Subcutaneous abdominal adipose tissue (tissue), 5 donors: ENCODE measurements at regions not wholly inside any gene's neighbourhood (a gene's known extent, or its start where the extent isn't known, plus 50 kb on each side); places are given as distances from the start of the nearest gene placed in this dataset.
"Not testable (repeated sequence)": the region's sequence is repeated elsewhere in the genome, so short reads cannot be mapped to it uniquely, and the experiment has no call there.

Source experiments
- H3K27ac ChIP-seq: one replicate; pipeline ENCODE4 v1.7.0; 2013; ENCODE audit warnings: low read depth, mild to moderate bottlenecking, inconsistent platforms, low read length, moderate library complexity
- H3K27me3 ChIP-seq, 5 donors: one replicate each; pipeline ENCODE4 v1.7.0; 2013; ENCODE audit warnings: low read length in 5 of 5, inconsistent platforms in 1 of 5; ENCODE audit not compliant: control insufficient read depth in 5 of 5, insufficient read depth in 4 of 5
- H3K36me3 ChIP-seq, 5 donors: one replicate each; pipeline ENCODE4 v1.7.0; 2013; ENCODE audit warnings: low read length in 5 of 5; ENCODE audit not compliant: control insufficient read depth in 5 of 5, insufficient read depth in 5 of 5
- H3K4me1 ChIP-seq, 5 donors: one replicate each; pipeline ENCODE4 v1.7.0; 2013; ENCODE audit warnings: low read length in 5 of 5, mild to moderate bottlenecking in 3 of 5, moderate library complexity in 1 of 5; ENCODE audit not compliant: control insufficient read depth in 5 of 5, insufficient read depth in 5 of 5
- H3K4me3 ChIP-seq, 5 donors: one replicate each; pipeline ENCODE4 v1.7.0; 2013; ENCODE audit warnings: low read length in 5 of 5, low read depth in 1 of 5
- H3K9ac ChIP-seq, 5 donors: one replicate each; pipeline ENCODE4 v1.7.0; 2013; ENCODE audit warnings: low read length in 5 of 5, mild to moderate bottlenecking in 4 of 5, moderate library complexity in 3 of 5
- H3K9me3 ChIP-seq, 5 donors: one replicate each; pipeline ENCODE4 v1.7.0; 2013; ENCODE audit warnings: low read length in 5 of 5; ENCODE audit not compliant: control insufficient read depth in 5 of 5
- donor health status: healthy.
- donor health status: healthy.
- donor health status: healthy.
- donor health status: healthy.
- donor health status: healthy.

- Histone ChIP-seq H3K9me3 (no peaks in the 10 kb centered on the region), H3K27ac (no peak overlapping the region)
Measured at GRCh38 chr1:93763704-93764365, 82.2 kb upstream of the BCAR3 start.

DNA sequence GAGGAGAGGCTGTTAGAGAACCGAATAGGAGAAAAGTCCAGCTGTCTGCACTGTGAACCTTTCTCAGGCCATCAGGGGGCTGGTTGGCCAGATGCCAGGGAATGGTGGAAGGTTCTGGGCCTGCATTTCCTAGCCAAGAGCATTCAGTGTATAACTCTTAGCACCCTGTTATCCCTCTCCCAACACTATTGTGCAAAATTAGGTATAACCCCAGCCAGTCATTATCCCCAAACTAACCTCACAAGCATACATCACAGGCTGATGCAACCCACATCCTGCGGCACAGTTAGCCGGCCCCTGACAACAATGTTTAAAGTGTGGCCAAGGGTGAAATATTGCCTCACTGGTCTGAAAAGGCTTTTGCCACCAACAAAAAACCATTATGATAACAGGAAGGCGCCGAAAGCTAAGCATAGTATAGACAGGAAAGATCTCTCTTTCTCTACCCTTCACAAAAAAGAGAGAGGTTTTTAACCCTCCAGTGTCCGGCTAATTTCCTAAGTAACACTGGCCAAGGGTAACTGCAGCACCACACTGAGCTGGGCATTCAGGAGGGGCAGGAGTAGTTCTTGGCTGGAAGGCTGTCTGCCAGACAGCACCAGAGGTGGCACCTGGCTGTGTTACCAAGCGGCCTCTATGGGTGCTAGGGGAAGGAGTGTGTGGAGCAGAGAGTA lies 77.3 kb upstream of the BCAR3 start:
- Histone ChIP-seq H3K4me3 (peak overlapping the region in 1 of 5 donors; percentile 7), H3K4me1 (peaks cover 12 to 41% (median 39%) of the 10 kb centered on the region in 5 donors), H3K27ac (peak overlapping the region; percentile 91), H3K27me3 (no peaks in the 10 kb centered on the region), H3K9me3 (no peaks in the 10 kb centered on the region), H3K9ac (peak overlapping the region in 4 of 5 donors; percentile 17 to 61 (median 46)), H3K36me3 (no peaks in the 10 kb centered on the region)

More at GRCh38 chr1:93763704-93764365, 82.2 kb upstream of the BCAR3 start:
- H3K36me3 ChIP-seq = no peaks in the 10 kb centered on the region
- H3K27me3 ChIP-seq = no peaks in the 10 kb centered on the region
- no peak overlapping the region for H3K4me3 ChIP-seq
- H3K9ac ChIP-seq = no peak overlapping the region
- peaks cover 7 to 32% (median 25%) of the 10 kb centered on the region in 5 donors for H3K4me1 ChIP-seq

GRCh38 chr1:93757256-93758036 lies 75.8 kb upstream of the BCAR3 start:
- Histone ChIP-seq H3K27me3 (no peaks in the 10 kb centered on the region), H3K4me3 (no peak overlapping the region), H3K4me1 (peaks cover 12 to 48% (median 45%) of the 10 kb centered on the region in 5 donors), H3K9ac (no peak overlapping the region), H3K36me3 (no peaks in the 10 kb centered on the region), H3K27ac (peak overlapping the region; percentile 91), H3K9me3 (no peaks in the 10 kb centered on the region)

DNA sequence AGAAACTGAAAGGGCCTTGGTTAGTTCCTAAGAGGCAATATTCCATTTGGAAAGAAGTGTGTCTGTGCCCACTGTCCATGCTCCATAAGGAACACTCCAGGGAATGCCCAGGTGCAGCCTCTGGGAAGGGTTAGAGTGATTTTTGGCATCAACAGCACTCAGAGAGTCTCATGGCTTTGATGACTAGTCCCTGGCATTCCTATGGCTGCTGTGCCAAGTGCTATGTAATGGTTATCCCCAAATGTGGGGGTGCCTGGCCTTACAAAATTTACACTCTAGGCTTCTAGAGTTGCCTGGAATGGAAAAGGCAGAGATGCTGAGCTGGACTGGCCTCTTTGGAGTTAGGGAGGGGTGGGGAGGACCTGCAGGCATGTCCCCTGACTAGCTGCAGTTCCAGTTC lies 75.0 kb upstream of the BCAR3 start:
- Histone ChIP-seq H3K27ac (peak overlapping the region; percentile 91), H3K36me3 (no peaks in the 10 kb centered on the region), H3K4me3 (no peak overlapping the region), H3K9me3 (no peaks in the 10 kb centered on the region), H3K4me1 (peaks cover 12 to 54% (median 52%) of the 10 kb centered on the region in 5 donors), H3K27me3 (no peaks in the 10 kb centered on the region), H3K9ac (no peak overlapping the region)

DNA sequence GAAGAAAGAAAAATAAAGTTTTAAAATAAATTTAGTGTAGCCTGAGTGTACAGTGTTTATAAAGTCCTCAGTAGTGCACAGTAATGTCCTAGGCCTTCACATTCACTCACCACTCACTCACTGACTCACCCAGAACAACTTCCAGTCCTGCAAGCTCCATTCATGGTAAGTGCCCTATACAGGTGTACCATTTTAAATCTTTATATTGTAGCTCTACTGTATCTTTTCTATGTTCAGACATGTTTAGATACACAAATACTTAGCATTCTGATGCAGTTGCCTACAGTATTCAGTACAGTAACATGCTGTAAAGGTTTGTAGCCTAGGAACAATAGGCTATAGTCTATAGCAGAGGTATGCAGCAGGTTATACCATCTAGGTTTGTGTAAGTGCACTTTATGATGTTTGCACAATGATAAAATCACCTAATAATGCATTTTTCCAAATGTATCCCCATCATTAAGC lies 73.6 kb upstream of the BCAR3 start:
- not testable (repeated sequence) for H3K27me3 ChIP-seq, H3K36me3 ChIP-seq, H3K4me3 ChIP-seq, H3K9me3 ChIP-seq, H3K9ac ChIP-seq
- Histone ChIP-seq H3K4me1 (peaks cover 12 to 66% (median 63%) of the 10 kb centered on the region in 5 donors), H3K27ac (peak overlapping the region; percentile 27)

DNA sequence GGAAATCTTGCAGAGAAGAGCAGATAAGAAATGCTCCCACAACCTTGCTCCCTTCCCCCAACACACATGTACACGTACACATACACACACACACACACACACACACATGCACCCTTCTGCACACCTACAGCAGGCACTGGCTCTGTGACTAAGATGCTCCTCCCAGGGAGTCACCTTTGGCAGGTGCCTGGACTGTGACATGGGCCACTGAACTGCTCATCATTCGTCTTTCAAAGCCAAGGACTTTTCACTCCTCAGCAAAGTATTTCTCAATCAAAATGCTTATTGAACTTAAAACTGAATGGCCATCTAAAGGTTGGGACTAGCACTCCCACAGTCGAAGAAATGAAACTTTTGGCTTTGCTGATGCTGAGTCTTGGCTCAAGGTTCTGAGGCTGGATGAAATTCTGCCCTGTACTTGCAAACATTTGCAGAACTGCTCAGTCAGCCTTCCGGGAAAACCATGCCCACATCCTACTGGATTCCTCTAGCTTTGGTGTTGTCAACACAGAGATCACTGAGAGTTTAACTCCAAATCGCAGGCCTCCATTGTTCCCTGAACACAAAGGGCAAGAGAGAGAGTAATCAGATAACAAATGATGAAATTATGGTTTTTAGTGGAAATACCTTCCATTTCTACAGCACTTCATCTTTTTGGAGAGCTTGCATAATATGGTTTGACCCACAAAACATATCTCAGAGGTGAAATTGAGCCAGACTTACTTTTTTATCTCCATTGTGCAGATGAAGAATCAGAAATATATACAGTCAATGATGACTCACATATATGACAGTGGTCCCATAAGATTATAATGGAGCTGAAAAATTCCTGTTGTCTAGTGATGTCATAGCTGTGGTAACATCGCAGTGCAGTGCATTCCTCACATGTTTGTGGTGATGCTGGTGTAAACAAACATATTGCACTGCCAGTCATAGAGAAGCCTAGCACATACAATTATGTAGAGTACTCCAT lies 72.4 kb upstream of the BCAR3 start:
- H3K9me3 ChIP-seq = no peaks in the 10 kb centered on the region
- peaks cover 7 to 61% (median 55%) of the 10 kb centered on the region in 5 donors for H3K4me1 ChIP-seq
- no peaks in the 10 kb centered on the region for H3K36me3 ChIP-seq
- H3K4me3 ChIP-seq = no peak overlapping the region
- peak overlapping the region; percentile 73 for H3K27ac ChIP-seq
- no peaks in the 10 kb centered on the region for H3K27me3 ChIP-seq
- H3K9ac ChIP-seq = peak overlapping the region in 1 of 5 donors; percentile 38

DNA sequence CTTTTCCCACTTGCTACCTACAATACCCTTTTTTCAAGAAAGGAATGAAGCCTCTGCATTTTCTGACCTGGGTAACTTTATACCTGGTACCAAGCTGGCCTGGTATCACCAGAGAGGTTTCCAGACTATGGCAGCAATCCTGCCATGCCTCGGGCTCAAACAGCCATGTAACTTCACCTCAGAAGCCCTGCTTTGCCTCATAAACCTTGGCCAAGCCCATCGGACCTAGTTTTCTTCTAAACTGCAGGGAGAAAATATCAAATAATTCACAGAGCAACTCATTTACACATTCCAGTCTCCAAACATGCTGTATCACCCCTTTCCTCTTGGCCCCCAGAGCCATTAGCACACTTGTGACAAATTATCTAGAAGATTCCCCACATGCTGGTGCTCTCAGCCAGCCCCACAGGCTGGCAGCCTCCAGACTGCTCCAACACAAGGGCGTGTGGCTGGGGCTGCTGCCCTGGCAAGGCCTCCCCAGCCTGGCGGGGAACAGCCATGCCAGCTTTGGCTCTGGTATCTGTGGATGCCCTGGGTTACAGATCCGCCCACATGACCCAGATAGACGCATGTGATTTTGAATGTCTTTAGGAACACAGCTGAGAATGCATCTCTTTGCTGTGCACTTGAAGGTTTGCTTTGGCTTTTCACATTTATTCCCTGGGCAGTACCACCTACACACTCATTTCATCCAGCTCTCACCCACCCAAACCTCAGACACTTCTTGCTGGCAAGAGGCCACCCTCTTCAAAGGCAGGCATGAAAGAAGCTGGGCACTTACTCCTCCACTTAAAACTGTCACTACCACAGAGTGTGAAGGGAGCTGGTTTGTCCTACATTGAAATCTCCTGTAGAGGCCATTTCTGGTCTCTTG lies 70.0 kb upstream of the BCAR3 start:
- peak overlapping the region in 1 of 5 donors; percentile 3 for H3K9ac ChIP-seq
- H3K4me1 ChIP-seq = peaks cover 0 to 37% (median 32%) of the 10 kb centered on the region in 5 donors
- peaks cover 0 to 5% (median 3%) of the 10 kb centered on the region in 5 donors for H3K9me3 ChIP-seq
- no peak overlapping the region for H3K4me3 ChIP-seq
- H3K36me3 ChIP-seq = no peaks in the 10 kb centered on the region
- peak overlapping the region; percentile 82 for H3K27ac ChIP-seq
- H3K27me3 ChIP-seq = no peaks in the 10 kb centered on the region

DNA sequence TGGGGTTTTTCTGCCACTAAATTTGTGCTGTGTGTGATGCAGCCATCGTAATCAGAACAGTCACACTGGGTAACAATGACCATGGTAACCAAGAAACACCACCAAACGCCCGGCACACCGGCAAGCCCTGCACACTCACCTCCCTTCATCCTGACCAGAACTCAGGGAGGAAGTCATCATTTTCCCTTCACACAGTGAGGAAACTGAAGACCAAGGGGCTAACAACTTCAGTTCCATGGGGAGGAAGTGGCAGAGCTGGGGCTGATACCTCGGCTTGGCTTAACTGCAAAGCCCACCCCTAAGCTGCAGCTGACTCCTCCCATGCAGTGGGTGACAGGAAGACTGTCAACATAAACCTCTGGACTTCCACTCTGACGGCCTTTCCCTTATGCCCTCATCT lies 69.3 kb upstream of the BCAR3 start:
- peaks cover 0 to 39% (median 35%) of the 10 kb centered on the region in 5 donors for H3K4me1 ChIP-seq
- H3K36me3 ChIP-seq = no peaks in the 10 kb centered on the region
- peaks cover 0 to 5% (median 3%) of the 10 kb centered on the region in 5 donors for H3K9me3 ChIP-seq
- H3K4me3 ChIP-seq = no peak overlapping the region
- peak overlapping the region; percentile 82 for H3K27ac ChIP-seq
- no peaks in the 10 kb centered on the region for H3K27me3 ChIP-seq
- H3K9ac ChIP-seq = peak overlapping the region in 1 of 5 donors; percentile 3
